ENCODE measurements at regions not wholly inside any gene's neighbourhood (a gene's known extent, or its start where the extent isn't known, plus 50 kb on each side); places are given as distances from the start of the nearest gene placed in this dataset.

- TF ChIP-seq CTCF (conservative IDR thresholded peaks at IDR 0.05; ENCODE audit: low read length) (no peak), EZH2phosphoT487 (IDR thresholded peaks at IDR 0.05; ENCODE audit: borderline replicate concordance, low read depth, low read length) (no peak)
Observed at GRCh38 chr2:2472881-2473280, 141.8 kb upstream of the MYT1L start.
